ENCODE measurements at regions not wholly inside any gene's neighbourhood (a gene's known extent, or its start where the extent isn't known, plus 50 kb on each side); places are given as distances from the start of the nearest gene placed in this dataset.

- Histone ChIP-seq H3K36me3 (no peaks in the 10 kb centered on the region), H3K4me1 (no peaks in the 10 kb centered on the region), H3K9me3 (no peaks in the 10 kb centered on the region), H3K4me3 (no peak overlapping the region), H3K27me3 (no peaks in the 10 kb centered on the region), H3K27ac (no peak overlapping the region)
- intact Hi-C loops (cut with DNase I) = no loop called here
- no peak for TF ChIP-seq POLR2AphosphoS5 (IDR thresholded peaks at IDR 0.05; ENCODE audit: insufficient read depth in 1 of 2, low read depth in 1 of 2)
- TF ChIP-seq, protein P1, sequence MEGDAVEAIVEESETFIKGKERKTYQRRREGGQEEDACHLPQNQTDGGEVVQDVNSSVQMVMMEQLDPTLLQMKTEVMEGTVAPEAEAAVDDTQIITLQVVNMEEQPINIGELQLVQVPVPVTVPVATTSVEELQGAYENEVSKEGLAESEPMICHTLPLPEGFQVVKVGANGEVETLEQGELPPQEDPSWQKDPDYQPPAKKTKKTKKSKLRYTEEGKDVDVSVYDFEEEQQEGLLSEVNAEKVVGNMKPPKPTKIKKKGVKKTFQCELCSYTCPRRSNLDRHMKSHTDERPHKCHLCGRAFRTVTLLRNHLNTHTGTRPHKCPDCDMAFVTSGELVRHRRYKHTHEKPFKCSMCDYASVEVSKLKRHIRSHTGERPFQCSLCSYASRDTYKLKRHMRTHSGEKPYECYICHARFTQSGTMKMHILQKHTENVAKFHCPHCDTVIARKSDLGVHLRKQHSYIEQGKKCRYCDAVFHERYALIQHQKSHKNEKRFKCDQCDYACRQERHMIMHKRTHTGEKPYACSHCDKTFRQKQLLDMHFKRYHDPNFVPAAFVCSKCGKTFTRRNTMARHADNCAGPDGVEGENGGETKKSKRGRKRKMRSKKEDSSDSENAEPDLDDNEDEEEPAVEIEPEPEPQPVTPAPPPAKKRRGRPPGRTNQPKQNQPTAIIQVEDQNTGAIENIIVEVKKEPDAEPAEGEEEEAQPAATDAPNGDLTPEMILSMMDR (IDR thresholded peaks at IDR 0.05) = no peak
- TF ChIP-seq POLR2A (IDR thresholded peaks at IDR 0.05) = no peak
- DNase-seq (ENCODE audit: extremely low spot score in 2 of 2) = no peak
Measured at GRCh38 chr11:119937412-119937811, 200.5 kb downstream of the TRIM29 start.

DNA sequence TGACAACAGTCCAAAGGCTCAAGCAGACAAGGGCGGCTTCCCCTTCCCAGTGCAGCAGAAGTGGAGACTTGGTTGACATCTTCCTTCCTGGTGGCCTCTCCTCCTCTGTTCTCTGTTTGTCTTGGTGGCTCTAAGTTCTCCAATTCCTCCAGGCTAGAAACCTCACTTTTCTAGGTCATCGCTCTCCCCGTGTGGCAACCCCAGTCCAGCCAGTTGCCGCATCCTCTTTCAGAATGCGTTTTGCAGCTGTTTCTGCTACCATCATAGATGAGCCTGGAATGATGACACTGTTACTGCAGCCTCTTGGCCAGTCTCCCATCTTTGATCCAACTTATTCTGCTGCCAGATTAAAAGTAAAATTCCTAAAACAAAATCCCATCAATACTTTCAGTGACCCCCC lies 201.5 kb downstream of the TRIM29 start:
- Histone ChIP-seq H3K36me3 (no peaks in the 10 kb centered on the region), H3K27ac (no peak overlapping the region), H3K9me3 (no peaks in the 10 kb centered on the region), H3K4me1 (no peaks in the 10 kb centered on the region), H3K27me3 (no peaks in the 10 kb centered on the region), H3K4me3 (no peak overlapping the region)
- DNase-seq (ENCODE audit: extremely low spot score in 2 of 2) = no peak
- intact Hi-C loops (cut with DNase I) = no loop called here
- TF ChIP-seq POLR2AphosphoS5 (IDR thresholded peaks at IDR 0.05; ENCODE audit: insufficient read depth in 1 of 2, low read depth in 1 of 2) = no peak
- no peak for TF ChIP-seq POLR2A (IDR thresholded peaks at IDR 0.05)
- TF ChIP-seq, protein P1 (IDR thresholded peaks at IDR 0.05) = no peak

DNA sequence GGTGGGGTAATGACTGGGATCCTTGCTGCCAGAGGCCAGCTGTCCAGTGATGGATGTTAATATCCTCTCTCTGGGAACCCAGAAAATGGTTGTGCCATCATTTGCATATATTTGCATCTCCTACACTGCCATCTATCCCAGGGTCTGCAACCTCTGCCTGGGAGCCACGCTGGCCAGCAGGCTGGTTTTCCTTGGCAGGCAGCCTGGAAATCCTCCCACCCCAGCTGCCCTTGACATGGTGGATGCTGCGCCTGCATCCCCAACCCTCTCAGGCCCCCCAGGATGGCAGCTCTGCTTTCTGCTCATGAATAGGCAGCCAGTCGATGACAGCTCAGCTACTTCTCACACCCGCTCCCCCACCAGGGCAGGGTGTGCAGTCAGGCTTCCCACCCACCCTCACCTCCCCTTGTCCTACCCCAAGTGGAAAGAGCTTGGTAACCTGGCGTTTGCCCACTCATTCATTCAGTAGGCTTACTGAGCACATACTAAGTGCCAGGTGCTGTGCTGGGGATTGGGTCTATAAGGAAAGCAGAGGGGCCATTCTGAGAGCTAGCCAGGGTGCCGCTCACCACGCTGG lies 202.5 kb downstream of the TRIM29 start:
- Histone ChIP-seq H3K27ac (no peak overlapping the region), H3K36me3 (no peaks in the 10 kb centered on the region), H3K9me3 (no peaks in the 10 kb centered on the region), H3K27me3 (no peaks in the 10 kb centered on the region), H3K4me3 (no peak overlapping the region), H3K4me1 (no peaks in the 10 kb centered on the region)
- intact Hi-C loops (cut with DNase I) = no loop called here
- TF ChIP-seq POLR2A (IDR thresholded peaks at IDR 0.05) = no peak
- TF ChIP-seq POLR2AphosphoS5 (IDR thresholded peaks at IDR 0.05; ENCODE audit: insufficient read depth in 1 of 2, low read depth in 1 of 2) = no peak
- TF ChIP-seq, protein P1 (IDR thresholded peaks at IDR 0.05) = no peak
- no peak for DNase-seq (ENCODE audit: extremely low spot score in 2 of 2)

GRCh38 chr11:119934866-119935265 lies 203.0 kb downstream of the TRIM29 start:
- H3K4me3 ChIP-seq = no peak overlapping the region
- DNase-seq (ENCODE audit: extremely low spot score in 2 of 2) = no peak
- no peaks in the 10 kb centered on the region for H3K27me3 ChIP-seq
- no peak for TF ChIP-seq POLR2AphosphoS5 (IDR thresholded peaks at IDR 0.05; ENCODE audit: insufficient read depth in 1 of 2, low read depth in 1 of 2)
- H3K36me3 ChIP-seq = no peaks in the 10 kb centered on the region
- no peaks in the 10 kb centered on the region for H3K4me1 ChIP-seq
- no peaks in the 10 kb centered on the region for H3K9me3 ChIP-seq
- intact Hi-C loops (cut with DNase I) = no loop called here
- no peak overlapping the region for H3K27ac ChIP-seq

- DNase-seq (ENCODE audit: extremely low spot score in 2 of 2) = no peak
- H3K9me3 ChIP-seq = no peaks in the 10 kb centered on the region
- no peaks in the 10 kb centered on the region for H3K36me3 ChIP-seq
- TF ChIP-seq POLR2A (IDR thresholded peaks at IDR 0.05) (no peak), POLR2AphosphoS5 (IDR thresholded peaks at IDR 0.05; ENCODE audit: insufficient read depth in 1 of 2, low read depth in 1 of 2) (no peak)
- TF ChIP-seq, protein P1 (IDR thresholded peaks at IDR 0.05) = no peak
- no peaks in the 10 kb centered on the region for H3K27me3 ChIP-seq
- intact Hi-C loops (cut with DNase I) = no loop called here
- H3K27ac ChIP-seq = no peak overlapping the region
- no peaks in the 10 kb centered on the region for H3K4me1 ChIP-seq
- H3K4me3 ChIP-seq = no peak overlapping the region
Measured at GRCh38 chr11:119934267-119934666, 203.6 kb downstream of the TRIM29 start.
